ENCODE measurements at regions not wholly inside any gene's neighbourhood (a gene's known extent, or its start where the extent isn't known, plus 50 kb on each side); places are given as distances from the start of the nearest gene placed in this dataset.
"Not testable (repeated sequence)": the region's sequence is repeated elsewhere in the genome, so short reads cannot be mapped to it uniquely, and the experiment has no call there.

DNA sequence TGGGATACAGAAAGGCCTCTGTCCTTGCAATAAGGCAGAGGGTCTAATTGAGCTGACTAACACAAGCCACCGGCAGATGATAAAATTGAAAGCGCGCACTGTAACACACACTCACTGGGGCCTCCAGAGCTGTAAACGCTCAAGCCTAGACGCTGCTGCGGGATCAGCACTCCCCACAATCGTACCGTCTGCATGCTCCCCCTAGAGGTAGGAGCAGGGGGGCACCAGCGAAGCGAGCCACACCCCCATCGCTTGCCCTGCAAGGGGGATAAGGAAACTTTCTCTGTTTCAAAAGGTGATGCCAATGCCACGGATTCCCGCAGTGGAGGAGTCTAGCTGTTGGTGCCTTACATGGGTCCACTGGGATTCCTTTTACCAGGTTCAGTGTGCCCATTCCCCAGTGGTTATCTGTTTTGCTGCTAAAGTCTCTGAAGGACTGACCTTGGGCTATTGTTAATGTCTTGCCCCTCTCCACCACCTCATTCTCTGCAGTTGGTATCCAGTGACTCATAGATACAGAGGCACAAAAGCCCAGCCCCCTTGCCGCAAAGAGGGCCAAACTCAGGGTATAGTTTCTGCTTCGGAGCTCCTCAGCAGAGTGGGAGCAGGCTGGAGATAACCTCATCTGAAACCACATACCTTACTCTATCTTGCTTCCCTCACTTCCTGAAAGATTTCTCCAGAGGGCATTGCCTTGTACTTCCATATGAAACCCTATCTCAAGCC lies 139.3 kb upstream of the KBTBD8 start:
- no peak for DNase-seq (ENCODE audit: low spot score)

DNA sequence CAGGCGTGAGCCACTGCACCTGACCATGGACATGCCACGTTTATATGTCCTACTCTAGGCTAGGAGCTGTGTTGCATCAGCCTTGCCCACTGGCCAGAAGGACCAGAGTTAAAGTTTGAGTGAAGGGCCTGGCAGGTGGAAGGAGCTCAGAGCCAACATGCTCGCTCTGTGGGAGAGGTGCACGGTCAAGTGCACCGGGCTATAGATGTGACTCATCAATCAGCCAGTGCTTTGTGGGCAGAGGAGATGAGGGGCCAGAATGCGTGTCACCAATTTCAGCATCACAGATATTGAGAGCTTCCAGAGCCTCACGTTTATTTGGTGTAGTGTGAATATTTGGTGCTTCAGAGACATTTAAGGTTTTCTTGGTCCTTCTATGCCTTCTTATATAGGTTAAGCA lies 137.3 kb upstream of the KBTBD8 start:
- DNase-seq (ENCODE audit: low spot score): no peak

DNA sequence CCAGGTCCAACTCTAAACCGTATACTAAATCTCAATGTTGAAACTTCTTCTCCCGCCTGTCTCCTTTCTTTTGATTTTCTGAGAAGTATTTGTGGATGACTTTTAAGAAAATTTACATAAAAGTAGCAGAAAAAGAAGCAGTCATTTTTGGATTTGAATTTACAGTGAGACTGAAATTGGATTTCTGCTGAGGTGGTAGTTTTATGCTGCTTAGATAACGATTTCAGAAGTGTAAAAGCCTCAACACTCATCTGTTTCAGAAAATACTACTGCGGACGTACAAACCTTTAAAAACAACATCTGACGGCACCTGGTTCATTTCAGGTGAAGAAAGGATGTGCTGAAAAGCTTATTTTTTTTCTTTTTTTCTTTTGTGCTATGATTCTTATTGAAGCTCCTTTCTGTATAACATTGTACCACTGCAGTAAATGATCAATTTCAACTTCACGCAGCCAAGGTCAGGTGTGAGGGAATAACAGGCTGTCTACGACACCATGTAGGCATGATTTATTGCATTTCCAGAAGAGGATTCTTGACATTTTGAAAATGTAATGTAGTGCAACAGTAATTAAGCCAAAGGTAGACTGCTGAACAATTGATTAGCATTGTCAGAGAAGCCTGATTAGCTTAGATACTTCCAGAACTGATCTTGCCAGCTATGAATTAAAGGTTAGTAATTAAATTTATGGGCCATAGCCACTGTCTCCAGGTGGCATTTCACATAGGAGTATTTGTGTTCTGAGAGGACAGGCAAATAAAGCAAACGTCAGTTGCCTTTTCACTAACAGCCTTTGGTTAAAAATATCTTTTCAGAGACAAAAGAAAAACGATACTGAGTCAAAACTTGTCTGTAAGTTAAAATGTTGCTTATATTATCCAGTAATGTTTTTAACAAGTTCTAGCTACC lies 134.6 kb upstream of the KBTBD8 start:
- DNase-seq (ENCODE audit: low spot score): no peak

DNA sequence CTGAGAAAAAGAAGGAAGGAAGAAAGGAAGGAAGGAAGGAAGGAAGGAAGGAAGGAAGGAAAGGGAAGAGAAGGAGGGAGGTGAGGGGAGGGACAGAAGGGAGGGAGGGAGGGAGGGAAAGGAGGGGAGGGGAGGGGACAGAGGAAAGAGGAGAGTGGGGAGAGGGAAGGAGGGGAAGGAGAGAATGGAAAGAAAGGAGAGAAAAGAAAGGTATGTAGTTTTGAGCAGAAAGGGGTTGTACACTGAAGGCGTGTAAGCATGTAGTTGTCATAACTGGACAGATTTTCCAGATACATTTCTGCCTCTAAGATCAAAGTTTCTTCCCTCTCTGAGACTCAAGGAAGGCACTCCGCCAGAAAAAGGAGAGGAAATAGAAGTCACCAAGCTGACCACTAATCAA lies 113.4 kb upstream of the KBTBD8 start:
- no peak for DNase-seq (ENCODE audit: low spot score)

DNA sequence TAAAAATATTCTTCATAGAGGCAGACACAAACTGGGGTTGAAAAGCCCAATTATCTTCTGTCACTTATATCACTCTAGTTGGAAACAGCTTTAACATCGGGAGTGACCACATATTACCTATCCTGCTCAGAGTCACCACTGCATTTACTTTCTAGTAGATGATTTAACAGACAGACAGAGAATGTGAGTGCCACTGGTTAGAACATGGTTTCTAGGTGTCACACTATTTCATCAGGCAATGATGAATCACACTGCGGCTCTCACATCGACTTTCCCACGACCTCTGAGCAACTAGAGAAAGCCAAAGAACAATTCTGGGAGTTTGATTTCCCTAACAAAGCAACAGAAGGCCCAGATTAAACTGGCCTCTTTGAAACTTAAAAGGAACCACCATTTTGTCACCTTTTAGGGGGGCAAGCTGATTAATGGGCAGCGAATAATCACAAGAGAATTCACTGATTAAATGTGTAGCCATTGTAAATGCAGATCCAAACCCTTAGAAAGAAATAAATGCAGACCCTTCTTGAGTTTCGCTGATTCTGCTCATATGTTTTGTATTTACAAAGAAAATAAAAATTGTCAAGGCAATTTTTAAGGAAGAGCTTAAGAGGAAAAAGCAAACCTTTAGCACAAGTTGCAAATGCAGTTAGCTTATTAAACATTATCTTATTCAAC lies 112.6 kb upstream of the KBTBD8 start:
- no peak for DNase-seq (ENCODE audit: low spot score)

GRCh38 chr3:66889750-66890494 lies 108.2 kb upstream of the KBTBD8 start:
- DNase-seq (ENCODE audit: low spot score): no peak

DNA sequence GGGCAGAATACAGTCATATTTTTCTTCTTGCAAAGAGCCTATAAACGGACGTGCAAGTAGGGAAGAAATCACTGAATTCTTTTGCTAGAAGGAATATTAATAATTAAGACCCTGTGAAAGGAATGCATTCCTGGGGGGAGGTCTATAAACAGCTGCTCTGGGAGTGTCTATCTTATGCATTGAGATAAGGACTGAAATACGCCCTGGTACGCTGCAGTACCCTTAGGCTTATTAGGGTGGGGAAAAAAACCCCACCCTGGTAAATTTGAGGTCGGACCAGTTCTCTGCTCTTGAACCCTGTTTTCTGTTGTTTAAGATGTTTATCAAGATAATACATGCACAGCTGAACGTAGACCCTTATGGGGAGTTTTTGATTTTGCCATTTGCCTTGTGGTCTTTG lies 100.0 kb upstream of the KBTBD8 start:
- no peak for DNase-seq (ENCODE audit: low spot score)

DNA sequence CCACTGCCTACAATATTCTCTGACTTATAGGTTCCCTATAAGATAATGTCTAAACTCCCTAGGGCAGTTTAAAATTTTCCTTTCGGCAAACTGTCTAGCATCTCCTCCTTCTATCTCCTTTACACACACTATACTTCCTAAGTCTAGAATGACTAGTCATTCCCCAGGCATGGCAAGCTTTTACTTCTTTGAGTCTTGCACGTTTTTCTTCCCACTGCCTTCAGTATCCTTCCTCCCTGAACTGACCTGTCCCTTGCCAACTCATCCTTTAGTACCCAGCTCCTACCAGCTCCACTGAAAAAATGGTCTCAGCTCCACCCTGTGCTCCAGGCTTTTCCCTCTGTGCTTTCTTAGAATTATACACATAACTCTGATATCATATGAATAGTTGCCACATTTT lies 93.8 kb upstream of the KBTBD8 start:
- DNase-seq (ENCODE audit: low spot score): no peak

DNA sequence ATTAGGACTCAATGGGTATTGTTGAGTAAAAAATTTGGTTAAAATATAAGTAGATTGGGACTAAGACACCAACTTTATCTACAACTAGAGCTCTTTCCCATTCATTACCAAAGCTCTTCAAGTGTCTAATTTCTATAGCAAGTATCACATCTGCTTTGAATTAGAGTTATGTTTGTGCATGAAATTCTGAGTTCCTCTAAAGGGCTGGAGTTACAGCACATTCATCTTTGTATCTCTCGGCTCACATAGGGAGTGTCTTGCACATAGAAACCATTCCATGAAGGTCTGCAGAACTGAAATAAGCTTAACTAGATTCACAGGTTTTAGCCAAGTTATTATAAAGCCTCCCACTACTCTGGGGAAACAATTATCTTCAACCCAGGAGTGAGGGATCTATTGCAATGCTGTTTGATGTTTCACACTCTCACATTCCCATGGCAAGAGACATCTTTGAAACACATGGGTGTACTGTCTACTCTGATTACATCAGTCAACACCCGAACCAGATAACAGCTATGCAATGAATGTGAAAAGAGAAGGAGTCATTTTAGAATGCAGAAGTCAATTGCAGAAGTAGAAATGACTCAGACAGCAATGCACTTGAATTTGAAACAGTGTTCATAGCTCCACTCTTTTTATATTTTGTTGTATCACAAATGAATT lies 93.1 kb upstream of the KBTBD8 start:
- no peak for DNase-seq (ENCODE audit: low spot score)

DNA sequence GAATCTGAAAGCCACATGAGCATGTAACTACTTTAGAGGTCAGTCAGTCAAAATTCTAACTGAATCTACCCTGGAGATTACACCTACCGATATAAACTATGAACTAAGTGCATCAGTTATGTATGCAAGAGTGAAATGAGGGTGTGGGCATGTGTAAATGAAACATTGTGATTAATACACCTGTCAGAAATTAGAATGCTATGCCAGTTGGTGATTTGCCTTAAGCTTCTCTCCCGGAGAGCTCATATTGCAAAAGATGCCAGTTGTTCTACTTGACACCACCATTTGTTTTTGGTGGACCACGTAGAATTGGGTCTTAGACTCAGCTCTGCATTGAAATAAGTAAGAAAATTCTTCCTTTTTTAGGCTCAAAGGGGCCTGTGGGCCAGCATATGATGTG lies 91.0 kb upstream of the KBTBD8 start:
- DNase-seq (ENCODE audit: low spot score): no peak

DNA sequence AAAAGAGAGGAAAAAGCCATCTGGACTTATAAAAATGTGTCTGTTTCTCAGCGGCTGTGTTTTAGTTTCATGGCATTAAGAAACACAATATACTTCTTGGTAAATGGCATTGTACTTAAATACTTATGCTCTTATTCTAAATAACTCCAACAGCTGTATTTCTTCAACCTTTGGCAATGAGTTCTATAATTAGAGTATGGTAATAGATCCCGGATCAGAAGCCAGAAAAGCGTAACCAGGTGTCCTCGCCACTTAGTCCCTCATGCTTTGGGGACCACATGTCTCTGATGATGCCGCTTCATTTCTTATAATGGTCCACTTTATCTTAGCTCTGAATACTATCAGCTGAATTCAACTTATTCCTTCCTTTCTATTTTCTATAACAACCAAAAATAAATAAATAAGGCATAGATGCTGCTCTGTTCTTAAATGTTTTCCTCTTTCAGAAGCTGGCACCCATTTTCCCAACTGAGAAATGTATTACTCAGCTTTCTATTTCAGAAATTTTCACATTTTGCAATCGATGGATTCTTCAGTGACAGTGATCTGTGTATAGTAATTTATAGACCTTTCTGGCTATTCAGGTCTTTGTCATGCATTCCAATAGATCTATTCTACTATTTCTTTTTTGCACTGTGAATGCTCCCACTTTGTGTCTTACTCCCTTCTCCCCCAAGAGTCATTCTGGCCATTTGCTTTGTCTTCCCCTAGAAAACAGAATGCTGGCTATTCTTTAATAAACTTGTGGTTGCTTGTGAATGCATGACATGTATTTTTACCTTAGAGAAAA lies 87.6 kb upstream of the KBTBD8 start:
- DNase-seq (ENCODE audit: low spot score): no peak

DNA sequence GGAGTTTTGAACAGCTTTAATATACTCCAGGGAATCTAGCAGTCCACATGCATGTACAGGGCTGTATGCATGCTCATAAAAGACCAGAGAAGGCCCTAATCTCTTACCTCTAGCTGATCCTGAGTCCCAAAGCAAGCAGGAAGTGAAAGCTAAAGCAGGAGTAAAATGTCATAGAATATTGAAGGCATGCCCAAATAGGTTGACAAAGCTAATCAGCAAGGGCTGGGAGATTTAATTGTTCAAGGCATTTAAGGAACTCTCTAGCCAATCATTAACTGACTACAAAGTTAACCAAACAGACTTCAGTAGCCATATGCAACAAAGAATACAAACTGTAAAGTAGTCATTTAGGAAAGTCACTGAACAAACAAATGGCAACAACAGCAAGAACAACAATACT lies 85.8 kb upstream of the KBTBD8 start:
- DNase-seq (ENCODE audit: low spot score): no peak

- no peak for DNase-seq (ENCODE audit: low spot score)
Observed at GRCh38 chr3:66922058-66922457, 76.0 kb upstream of the KBTBD8 start.

GRCh38 chr3:66923969-66924368 lies 74.1 kb upstream of the KBTBD8 start:
- no peak for DNase-seq (ENCODE audit: low spot score)

GRCh38 chr3:66928252-66928651 lies 69.9 kb upstream of the KBTBD8 start:
- DNase-seq (ENCODE audit: low spot score): no peak

GRCh38 chr3:66931291-66931690 lies 66.8 kb upstream of the KBTBD8 start:
- DNase-seq (ENCODE audit: low spot score): no peak

DNA sequence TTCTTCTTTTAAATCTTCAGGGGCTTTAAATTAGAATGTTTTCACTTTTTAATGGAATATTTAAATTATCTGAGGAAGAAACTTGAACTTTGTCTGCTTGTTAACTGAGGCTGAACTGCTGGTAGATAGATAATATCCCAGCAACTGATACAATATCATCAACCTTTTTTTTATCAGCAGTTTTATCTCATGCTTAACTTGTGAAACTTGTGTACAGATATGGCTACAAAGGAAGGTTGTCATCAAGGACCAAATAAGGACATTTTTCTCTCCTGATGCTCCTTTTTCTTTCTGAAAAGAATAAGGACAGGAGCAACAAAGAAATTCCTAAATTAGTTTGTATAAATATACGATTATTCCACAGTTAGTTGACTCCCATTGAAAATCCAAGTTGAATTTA lies 66.4 kb upstream of the KBTBD8 start:
- no peak for DNase-seq (ENCODE audit: low spot score)

- DNase-seq (ENCODE audit: low spot score): no peak
Observed at GRCh38 chr3:66933233-66933632, 64.9 kb upstream of the KBTBD8 start.

GRCh38 chr3:66934041-66934440 lies 64.1 kb upstream of the KBTBD8 start:
- no peak for DNase-seq (ENCODE audit: low spot score)

DNA sequence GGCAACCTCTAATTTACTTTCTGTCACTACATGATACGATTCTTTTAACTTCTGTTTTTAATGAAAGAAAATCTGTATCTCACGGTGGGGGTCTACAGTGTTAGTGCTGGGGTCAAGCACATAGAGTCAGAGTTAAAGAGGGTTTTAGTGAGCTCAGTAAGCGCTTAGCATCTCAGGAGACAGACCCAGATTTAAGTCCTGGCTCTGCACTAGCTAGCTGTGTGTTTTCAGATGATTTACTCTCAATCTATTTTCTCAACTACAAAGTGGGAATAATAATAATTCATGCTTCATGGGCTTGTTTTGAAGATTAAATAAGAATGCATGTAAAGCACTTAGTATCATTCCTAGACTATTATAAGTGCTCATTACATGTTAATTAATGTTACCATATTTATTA lies 63.4 kb upstream of the KBTBD8 start:
- no peak for DNase-seq (ENCODE audit: low spot score)

- DNase-seq (ENCODE audit: low spot score): not testable (repeated sequence)
Observed at GRCh38 chr3:66937041-66937440, 61.1 kb upstream of the KBTBD8 start.
